ENCODE measurements at regions not wholly inside any gene's neighbourhood (a gene's known extent, or its start where the extent isn't known, plus 50 kb on each side); places are given as distances from the start of the nearest gene placed in this dataset.

GRCh38 chr5:38094889-38095288 lies 163.5 kb upstream of the EGFLAM start:
- DNase-seq: no peak

- DNase-seq: no peak
Observed at GRCh38 chr5:38093855-38094254, 164.5 kb upstream of the EGFLAM start.

GRCh38 chr5:38086777-38087176 lies 171.6 kb upstream of the EGFLAM start:
- no peak for DNase-seq

- no peak for DNase-seq
Observed at GRCh38 chr5:38079620-38080402, 178.5 kb upstream of the EGFLAM start.

GRCh38 chr5:38078161-38078560 lies 180.2 kb upstream of the EGFLAM start:
- DNase-seq: no peak

GRCh38 chr5:38077652-38078051 lies 180.7 kb upstream of the EGFLAM start:
- no peak for DNase-seq

GRCh38 chr5:38071831-38072694 lies 186.3 kb upstream of the EGFLAM start:
- DNase-seq: no peak

- DNase-seq: no peak
Observed at GRCh38 chr5:38070304-38070950, 187.9 kb upstream of the EGFLAM start.

GRCh38 chr5:38069360-38069759 lies 189.0 kb upstream of the EGFLAM start:
- DNase-seq: no peak

- no peak for DNase-seq
Observed at GRCh38 chr5:38060354-38060753, 198.0 kb upstream of the EGFLAM start.

GRCh38 chr5:38059876-38060275 lies 198.5 kb upstream of the EGFLAM start:
- no peak for DNase-seq

GRCh38 chr5:38051711-38052511 lies 206.4 kb upstream of the EGFLAM start:
- no peak for DNase-seq

GRCh38 chr5:38048400-38048799 lies 208.6 kb upstream of the GDNF start:
- DNase-seq: no peak

- DNase-seq: no peak
Observed at GRCh38 chr5:38046103-38046502, 206.3 kb upstream of the GDNF start.

GRCh38 chr5:38045446-38045845 lies 205.6 kb upstream of the GDNF start:
- no peak for DNase-seq

- DNase-seq: no peak
Observed at GRCh38 chr5:38039826-38040225, 200.0 kb upstream of the GDNF start.

- DNase-seq: no peak
Observed at GRCh38 chr5:38039091-38039490, 199.2 kb upstream of the GDNF start.

- no peak for DNase-seq
Observed at GRCh38 chr5:38036765-38037164, 196.9 kb upstream of the GDNF start.

GRCh38 chr5:38032149-38032548 lies 192.3 kb upstream of the GDNF start:
- no peak for DNase-seq

- no peak for DNase-seq
Observed at GRCh38 chr5:38031304-38031703, 191.5 kb upstream of the GDNF start.

GRCh38 chr5:38029397-38030065 lies 189.7 kb upstream of the GDNF start:
- DNase-seq: no peak

GRCh38 chr5:38023799-38024198 lies 184.0 kb upstream of the GDNF start:
- no peak for DNase-seq

Measured in activated CD4-positive, alpha-beta T cell treated with anti-CD3 and anti-CD28 coated beads, Interleukin-10, Interleukin-2, amounts not matched to agents 100 ng/mL and 50 ng/mL, durations not matched to agents 16 hours and 8 hours (primary cell).